GM21619 (cell line): ENCODE measurements at regions not wholly inside any gene's neighbourhood (a gene's known extent, or its start where the extent isn't known, plus 50 kb on each side); places are given as distances from the start of the nearest gene placed in this dataset.

ENCODE experiments used
- ATAC-seq: cut with Tn5 transposase; IDR thresholded peaks from one replicate; pipeline ENCODE4 v1.9.1; 2021; ENCODE audit not compliant: unreplicated experiment

GRCh38 chr2:149824136-149824535, 236.6 kb upstream of the MMADHC start:
- no peak for ATAC-seq

- no peak for ATAC-seq
Measured at GRCh38 chr2:149819356-149819957, 231.9 kb upstream of the MMADHC start.

DNA sequence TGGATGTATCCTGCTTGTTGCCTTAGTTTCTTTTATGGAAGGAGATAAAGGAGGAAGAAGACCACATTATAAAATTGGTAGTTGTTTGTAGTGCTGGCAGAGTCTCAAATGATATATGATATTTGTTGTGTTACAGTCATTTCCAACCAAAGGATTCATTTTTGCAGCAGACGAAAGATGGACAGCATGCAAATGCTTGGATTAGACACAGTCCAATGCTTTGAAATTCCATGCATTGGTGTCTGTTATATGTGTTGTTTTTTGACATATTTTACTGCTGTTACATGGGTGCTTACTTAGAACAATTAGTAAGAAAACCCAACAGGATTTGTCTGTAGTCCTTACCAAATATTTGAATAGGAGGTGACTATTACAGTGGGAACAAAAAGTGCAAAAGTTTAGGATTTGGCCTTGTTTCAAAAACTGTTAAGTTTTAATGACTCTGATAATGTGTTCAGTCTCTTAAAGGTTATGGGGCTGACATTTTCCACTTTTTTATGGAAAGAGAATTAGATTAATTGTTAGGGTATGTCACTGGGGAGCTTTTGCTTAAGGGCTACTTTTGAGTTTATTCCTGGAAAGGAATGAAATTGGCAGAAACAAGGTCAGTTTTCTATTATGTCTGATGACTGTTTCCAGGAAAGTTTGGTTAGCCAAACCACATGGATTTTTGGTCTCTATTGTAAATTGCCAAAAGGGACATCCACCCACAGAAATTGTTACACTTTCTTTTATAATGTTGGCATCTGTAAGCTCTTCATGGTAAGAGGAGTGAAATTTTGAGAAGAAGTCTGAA, 229.4 kb upstream of the MMADHC start:
- ATAC-seq: no peak

DNA sequence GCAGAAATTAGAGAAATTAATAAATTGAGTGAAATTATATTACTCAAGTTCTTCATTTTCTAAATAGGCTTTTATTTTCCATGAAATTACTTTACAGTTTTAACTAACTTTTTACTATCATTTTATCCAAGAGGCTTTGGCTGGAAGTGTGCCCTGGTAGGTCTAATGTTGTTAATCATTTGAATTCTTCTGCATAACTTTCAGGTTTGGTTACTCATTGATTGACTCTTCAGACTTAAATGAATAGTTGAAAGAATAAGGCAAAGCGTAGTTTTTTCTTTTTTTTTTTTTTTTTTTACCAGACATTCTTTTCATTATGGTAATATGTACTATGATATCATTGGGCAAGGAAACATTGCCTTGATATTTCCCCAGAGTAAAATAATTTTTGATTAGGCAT, 228.4 kb upstream of the MMADHC start:
- no peak for ATAC-seq

DNA sequence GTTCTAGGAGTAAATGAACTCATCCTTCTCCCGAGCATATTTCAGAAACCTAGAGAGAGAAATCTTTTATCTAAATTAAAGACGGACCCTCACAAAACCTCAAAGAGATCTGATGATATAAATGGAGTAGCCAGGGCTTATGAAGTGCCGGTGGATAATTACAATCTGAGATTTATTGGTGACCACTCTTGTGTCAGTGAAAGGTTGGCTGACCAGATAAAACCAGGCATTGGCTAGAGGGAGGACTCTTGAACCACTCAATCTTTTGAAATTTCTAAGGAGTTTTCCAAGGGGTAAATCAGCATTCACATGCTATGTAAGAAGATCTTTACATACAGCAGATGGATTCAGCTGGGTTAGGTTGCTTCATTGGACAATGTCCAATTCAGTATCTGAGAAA, 227.3 kb upstream of the MMADHC start:
- ATAC-seq: no peak

- no peak for ATAC-seq
Measured at GRCh38 chr2:149814049-149814448, 226.5 kb upstream of the MMADHC start.

DNA sequence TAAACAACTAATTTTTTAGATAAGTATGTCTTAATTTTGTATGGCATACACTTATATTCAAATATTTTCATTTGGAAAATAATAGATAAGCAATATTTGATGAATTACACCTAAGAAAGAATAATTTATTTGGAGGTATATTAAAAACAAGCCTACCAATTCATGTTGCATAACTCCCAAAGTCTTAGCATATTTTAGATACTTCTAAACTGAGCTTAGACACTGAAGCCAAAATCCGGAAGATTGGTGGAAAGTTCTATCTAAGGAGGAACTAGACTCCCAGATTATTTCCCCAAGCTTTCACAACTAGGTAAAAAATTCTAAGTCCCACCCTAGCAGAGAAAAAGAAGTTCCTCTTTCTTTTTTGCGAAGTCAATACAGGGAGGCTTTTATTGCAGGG, 221.0 kb upstream of the MMADHC start:
- ATAC-seq: no peak

DNA sequence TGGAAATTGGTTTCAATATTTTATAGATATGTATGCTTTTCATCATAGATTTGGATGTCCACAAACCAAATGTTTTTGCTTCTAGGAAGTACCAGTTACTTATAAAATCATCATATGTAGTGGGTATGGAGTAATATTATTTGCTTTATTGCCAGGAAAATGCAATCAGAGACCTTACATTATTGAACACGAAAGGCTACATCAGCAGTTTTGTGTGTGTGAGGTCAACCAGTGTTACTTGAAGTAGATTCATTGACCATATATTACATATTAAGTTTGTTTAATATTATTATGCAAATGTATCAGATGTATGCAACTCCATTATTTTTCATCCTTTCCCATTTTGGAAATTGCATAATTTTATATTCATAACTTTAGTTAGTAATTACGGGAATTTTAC, 219.1 kb upstream of the MMADHC start:
- no peak for ATAC-seq

DNA sequence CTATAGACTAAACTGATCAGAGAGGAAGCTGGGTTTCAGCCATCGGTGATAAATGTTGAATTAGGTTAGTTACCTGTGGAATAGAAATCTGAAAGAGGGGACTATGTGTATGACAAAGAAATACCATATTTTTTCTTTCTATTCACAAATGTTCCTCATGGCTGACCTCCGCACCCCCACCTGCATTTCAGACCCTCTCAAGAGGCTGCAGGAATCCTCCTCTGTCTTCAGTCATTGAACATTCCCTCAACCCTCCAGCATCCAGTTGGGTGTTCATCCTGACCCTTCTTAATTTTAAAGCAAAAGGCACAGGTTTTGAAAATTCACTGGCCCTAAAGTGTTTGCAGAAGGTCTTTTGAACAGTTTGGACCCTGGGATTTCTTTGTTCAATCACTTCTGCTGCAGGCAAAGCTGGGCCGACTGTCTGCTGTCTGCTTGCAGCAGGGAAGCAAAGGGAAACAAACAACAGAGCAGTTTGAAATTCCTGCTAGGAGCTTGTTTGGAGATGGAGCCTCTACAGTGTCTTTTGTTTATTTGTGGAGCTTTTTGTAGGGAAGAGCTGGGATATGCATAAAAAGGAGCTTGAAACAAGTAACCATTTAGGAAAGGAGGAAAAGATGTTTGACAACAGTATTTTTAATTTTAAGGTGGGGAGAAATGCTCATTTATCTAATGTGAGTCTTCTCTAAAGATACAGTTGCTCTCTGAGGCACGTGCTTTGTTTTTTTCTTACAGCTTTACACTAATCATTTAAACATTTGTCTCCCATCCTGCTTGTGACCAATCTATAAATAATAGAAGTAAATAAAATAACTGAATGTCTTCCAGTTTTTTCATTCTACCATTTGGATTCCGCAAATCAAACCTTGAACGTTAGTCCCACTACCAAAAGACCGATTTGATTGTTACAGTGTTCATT, 213.3 kb upstream of the MMADHC start:
- ATAC-seq: no peak

DNA sequence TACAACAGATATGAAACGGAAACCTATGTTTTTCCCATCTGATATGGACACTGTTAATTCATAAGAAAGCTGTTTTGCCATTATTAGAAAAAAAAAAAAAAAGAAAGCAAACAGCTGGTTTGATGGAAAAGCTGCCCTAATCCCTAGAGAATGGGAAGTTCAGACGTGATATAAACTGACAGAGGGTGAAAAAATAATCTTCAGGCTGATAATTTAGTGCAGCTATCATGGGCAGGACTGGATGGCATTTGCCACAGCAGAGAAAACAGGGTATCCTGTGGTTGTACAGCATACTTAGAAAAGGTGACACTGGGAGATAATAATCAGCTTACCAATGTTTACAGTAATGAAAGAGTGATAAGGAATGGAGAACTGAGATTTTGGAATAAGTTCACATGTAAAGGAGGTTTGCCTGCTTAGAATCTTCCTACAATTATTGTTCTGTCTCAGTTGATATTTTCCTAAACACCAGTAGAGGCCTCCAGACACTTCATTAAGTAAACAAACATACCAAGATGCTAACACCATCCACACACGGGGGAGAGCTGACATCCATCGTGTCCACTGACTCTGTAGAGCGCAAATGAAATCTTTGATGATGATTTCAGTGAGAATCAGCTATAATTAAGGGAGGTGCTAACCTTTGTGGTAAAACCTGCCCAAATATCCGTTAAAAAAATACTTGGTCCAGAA, 211.6 kb upstream of the MMADHC start:
- ATAC-seq: no peak

- ATAC-seq: no peak
Measured at GRCh38 chr2:149797030-149797429, 209.5 kb upstream of the MMADHC start.

- no peak for ATAC-seq
Measured at GRCh38 chr2:149789549-149789948, 202.0 kb upstream of the MMADHC start.

- no peak for ATAC-seq
Measured at GRCh38 chr2:149787206-149787605, 199.6 kb upstream of the MMADHC start.

- no peak for ATAC-seq
Measured at GRCh38 chr2:149783284-149783683, 195.7 kb upstream of the MMADHC start.

- ATAC-seq: no peak
Measured at GRCh38 chr2:149782572-149782971, 195.0 kb upstream of the MMADHC start.

GRCh38 chr2:149781263-149781808, 193.8 kb upstream of the MMADHC start:
- no peak for ATAC-seq

- no peak for ATAC-seq
Measured at GRCh38 chr2:149773006-149773405, 185.4 kb upstream of the MMADHC start.

DNA sequence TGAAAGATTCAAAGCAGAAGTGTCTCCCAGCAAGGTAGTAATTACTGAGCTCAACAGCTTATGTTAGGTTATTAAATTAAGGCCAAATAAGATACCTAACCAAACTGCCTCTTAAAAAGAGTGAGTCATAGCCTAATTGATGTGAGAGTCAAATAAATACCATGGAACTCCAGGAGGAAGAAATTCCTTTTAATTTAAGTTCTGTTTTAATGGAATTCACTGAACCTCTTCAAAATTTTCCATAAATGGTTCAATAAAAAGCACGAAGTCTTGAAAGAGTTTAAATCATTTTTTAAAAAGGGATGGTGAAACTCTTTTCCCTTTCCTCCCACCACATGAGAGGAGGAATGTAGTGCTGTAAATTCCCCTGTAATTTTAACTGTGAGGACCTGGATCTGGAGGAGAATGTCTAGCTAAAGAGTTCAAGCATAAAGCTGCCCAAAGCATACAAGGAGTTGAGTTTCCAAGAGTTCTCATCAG, 180.8 kb upstream of the MMADHC start:
- no peak for ATAC-seq

DNA sequence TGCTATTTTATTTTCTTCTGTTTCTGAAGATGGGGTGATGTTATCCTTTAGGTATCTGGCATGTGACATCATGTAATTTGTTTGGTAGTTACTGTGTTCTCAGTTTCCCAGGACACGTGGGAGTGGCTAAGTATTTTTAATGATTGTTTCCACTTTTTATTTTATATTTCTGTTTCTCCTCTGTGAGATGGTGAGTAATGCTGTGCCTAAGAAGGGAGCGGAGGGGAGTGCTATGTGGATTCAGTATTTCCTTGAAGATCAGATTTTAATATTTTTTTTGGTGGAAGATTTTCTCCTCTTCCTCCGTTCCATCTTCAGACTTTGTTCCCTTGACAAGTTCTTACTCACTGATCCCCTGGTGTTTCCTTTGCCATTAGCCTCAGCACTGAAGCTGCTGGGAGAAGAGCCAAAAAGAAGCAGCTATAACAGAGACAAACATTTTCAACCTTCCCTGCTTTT, 180.0 kb upstream of the MMADHC start:
- no peak for ATAC-seq

- ATAC-seq: no peak
Measured at GRCh38 chr2:149766339-149766738, 178.8 kb upstream of the MMADHC start.

DNA sequence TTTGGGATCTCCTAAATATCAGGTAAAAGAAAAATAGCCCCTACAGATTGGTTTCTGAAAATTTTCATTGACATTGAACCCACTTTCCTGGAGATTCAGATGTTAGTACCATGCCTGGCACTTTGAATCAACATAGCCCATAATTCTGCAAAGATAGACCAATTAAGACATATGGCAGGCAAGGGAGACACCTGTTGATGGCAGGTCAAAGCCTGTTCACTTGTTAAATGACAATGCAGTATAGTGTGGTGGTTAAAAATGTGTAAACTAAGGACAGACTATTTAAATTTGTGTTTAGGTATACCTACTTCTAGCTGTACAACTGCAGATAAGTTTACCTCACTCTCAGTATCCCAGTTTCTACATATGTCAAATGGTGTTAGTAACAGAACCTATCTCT, 178.1 kb upstream of the MMADHC start:
- no peak for ATAC-seq
